Jurkat, Clone E6-1 (cell line): ENCODE measurements at regions not wholly inside any gene's neighbourhood (a gene's known extent, or its start where the extent isn't known, plus 50 kb on each side); places are given as distances from the start of the nearest gene placed in this dataset.
"Not testable (repeated sequence)": the region's sequence is repeated elsewhere in the genome, so short reads cannot be mapped to it uniquely, and the experiment has no call there.

Experiments used
- DNase-seq: peaks from one replicate; pipeline ENCODE4 v3.0.0-alpha.2; 2011; ENCODE audit warnings: low read depth, low spot score
- H3K4me3 ChIP-seq: 2 replicates; pipeline ENCODE4 v1.5.1; 2011; ENCODE audit warnings: mild to moderate bottlenecking, low read length, control low read depth, moderate library complexity

DNA sequence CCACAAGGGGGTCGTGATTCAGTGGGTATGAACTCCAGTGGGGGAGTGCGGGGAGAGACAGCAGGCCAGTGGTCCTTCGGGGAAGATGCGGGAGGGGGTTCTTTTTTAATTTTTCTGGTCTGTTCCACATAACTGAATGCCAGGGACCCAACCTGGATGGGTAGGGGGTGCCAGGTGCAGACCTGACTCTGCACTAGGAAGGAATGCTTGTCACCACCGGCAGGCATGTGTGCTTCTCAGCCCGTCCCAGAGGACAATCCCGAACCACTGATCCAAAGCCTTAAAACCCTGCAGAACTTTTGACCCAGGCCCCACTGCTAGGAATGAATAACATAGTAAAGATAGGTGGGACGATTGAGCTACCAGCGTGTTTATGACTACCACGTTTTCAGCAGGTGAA lies 72.0 kb downstream of the DIO3 start:
- no peak overlapping the region for H3K4me3 ChIP-seq
- DNase-seq: no peak

DNA sequence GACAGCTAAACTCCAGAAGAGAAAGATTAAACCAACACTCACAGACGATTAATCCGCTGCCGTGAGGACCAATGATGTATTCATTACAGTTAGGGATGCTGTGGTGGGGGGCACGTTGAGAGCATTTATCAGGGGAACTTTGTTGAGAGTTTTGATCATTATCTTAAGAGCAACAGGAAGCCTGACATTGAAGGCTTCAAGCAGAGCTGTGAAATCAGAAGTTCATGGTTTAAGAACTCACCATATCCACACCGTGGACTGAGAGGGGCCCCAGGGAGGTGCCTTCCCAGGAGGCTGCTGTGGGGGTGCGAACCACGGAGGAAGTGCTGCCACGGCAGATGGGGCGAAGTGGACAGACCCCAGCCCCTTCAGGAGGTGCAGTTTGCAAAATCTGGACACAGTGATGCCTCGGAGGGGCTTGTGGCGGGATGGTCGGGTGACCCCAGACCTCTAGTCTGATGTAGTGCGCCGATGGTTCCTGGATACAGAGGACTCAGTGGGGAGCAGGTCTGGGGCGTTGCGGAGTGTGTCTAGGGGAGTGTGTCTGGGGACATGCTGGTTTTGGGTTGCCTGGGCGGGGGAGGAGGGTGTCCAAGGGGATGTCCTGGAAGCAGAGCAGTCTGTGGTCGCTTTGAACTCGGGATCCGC lies 73.0 kb downstream of the DIO3 start:
- H3K4me3 ChIP-seq: no peak overlapping the region
- DNase-seq: peak; percentile 16

DNA sequence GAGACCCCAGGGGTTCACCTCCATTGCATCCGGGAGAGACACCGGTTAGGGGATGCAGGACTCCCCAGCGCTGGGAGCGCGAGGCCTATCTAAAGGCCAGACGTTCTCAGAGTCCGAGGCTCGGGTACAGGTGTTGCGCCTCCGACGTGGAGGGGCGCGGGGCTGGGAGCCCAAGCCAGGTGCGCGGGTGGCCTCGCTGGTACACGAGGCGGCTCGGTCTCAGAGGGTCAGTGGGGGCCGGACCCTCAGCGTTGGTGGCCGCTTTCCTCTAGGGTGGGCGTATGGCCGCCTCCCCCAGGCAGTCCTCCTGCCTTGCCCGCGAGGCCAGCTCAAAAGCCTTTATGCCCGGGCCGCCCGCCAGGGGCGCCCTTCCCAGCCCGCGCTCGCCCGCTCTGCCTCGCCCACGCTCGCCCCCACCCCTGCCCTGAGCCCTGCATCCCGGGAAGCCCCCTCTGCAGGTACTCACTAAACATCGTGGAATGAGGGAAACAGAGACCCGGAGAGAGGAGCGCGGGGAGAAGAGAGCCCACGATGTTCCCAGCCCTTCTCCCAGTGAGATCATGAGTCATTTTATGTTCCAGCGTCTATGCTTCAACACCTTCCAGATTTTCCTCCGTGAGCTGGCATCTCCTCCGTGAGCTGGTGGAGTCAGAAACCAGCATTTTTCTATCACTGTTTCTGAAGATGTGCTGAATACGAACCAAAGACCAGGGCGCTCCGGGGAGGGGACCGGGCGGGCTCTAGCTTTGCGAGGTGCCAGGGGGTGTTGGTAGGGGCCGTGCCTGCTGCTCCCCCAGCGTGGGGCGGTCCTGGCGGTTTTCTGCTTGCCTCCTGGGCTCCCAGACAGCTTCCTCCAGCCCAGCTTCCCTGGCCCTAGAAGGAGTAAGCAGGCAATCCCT lies 73.8 kb downstream of the DIO3 start:
- no peak overlapping the region for H3K4me3 ChIP-seq
- no peak for DNase-seq

DNA sequence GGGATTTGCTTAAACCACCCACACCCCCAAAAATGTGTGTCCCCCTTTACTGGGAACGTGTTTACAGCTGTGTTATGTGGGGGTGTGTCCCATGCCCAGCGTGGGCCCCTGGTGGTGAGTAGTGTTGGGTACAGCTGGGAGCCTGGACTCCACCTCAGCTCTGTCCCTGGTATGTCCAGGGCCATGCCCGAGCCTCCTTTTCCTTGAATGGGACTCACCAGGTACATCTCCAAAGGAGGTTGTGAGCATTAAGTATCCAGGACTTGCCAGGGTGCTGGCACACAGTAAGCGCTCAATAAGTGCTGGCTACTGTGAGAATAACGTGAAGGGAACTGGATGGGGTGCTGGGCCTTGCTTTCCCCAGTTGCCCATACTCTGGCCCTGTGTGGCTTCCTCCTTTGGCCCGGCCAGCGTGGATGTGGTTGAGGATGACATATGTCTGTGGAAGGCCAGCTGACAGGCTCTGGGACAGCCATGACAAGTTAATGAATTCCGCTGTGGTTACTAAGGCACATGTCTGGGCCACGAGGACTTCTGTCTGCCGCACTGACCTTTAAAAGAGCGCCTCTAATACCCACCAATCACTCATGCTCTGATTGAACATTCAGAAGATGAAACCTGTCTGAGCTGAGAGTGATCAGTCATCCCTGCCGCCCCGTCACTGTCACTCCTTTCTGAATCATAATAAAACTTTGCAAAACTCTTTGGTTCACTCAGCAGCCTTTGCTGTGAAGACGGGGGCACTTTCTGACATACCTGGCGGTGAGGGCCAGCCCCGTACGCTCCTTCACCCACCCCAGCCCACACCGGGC lies 74.7 kb downstream of the DIO3 start:
- no peak overlapping the region for H3K4me3 ChIP-seq
- DNase-seq: no peak

DNA sequence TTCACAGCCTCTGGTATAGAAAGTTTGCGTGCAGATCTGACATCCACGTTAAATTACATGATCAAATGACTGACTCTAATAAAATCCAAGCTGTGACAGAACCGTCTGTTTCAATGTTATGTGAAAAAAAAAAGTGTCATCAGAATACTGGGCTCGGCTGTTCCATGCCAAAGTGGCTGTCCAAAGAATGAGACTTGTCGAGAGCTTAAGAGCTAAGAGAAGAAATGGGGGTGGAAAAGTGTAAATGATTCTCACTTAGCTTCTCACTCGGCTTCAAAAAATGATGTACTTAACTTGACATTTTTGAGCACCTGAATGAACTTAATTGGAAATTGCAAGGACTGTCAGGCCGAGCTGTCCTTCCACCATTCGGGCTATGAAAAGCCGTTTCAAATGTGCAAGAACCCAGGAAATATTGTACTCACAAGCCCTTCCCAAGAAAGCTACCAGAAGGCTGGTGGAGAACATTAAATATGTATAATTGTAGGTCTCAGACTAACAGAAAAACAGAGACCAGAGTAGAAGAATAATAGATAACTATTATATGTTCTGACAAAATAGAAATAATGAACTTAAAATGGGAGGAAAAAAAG lies 78.0 kb downstream of the DIO3 start:
- H3K4me3 ChIP-seq: no peak overlapping the region
- no peak for DNase-seq

DNA sequence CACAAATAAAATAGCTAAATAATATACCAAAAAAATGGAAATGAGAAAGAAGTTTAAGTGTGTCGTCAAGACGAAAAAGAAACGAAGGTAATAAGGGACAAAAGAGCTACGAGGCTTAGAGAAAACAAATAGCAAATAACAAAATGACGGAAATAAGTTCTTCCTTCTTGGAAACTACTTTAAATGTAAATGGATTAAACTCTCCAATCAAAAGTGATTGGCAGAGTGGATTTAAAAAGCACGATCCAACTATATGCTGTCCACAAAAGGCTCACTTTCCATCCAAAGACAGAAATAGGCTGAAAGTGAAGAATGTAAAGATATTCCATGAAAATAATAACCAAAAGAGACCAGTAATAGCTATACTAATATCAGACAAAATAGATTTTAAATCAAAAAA lies 82.4 kb downstream of the DIO3 start:
- no peak for DNase-seq
- H3K4me3 ChIP-seq: no peak overlapping the region

DNA sequence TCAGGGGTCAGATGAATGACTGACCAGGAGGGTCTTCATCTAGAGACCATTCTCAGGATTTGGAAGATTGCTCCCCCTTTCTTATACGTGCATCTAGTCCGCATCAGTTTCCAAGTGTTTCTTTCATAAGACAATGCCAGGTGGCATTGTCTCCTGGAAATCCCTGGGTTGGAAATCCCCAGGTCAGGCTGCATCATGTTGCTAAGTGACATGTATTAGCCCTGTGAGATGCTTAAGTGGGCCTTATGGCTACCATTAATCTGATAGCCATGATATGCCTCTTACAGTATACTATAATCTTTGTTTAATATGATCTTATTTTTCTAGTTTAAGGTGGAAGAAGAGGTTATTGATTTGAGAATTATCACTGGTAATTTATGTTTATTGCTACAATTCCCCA lies 92.8 kb downstream of the DIO3 start:
- no peak for DNase-seq
- H3K4me3 ChIP-seq: no peak overlapping the region

DNA sequence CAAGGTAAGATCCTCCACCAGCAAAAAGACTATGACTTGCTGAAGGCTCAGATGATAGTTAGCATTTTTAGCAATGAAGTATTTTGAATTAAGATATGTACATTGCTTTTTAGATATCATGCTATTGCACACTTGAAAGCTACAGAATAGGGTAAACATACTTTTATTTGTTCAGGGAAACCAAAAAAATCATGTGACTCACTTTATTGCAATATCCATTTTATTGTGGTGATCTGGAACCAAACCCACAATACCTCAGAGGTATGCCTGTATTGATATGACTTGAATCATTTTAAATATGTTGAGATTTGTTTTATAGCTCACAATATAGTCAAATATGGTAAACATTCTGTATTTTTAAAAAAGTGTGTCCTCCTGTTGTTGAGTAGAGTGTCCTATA lies 96.1 kb downstream of the DIO3 start:
- no peak overlapping the region for H3K4me3 ChIP-seq
- no peak for DNase-seq

DNA sequence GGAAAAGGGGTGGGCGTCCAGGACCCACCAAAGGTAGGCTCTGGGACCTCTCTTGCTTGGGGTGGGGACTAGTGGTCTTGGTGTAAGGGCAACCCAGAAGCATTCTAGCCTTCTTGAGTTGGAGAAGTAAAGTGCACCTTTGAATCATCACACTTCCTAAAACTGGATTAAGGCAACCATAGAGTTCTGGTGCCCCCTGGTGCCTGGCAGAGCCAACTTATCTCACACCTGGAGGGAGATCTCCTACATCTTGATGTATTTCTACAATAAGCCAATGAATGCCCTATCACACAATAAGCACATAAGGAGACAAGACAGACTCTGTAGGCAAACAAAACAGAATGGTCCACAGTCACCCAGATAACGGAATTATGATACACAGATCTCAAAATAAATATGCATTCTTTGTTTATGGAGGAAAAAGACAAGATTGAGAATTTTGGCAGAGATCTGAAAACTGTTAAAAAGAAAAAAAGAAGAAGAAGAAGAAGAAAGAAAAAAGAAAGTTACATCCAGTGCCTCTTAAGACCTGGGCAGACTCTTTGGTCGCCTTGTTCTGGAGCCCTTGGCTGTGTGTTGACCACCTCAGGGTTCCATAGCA lies 95.9 kb upstream of the PPP2R5C start:
- peak; percentile 62 for DNase-seq
- no peak overlapping the region for H3K4me3 ChIP-seq

DNA sequence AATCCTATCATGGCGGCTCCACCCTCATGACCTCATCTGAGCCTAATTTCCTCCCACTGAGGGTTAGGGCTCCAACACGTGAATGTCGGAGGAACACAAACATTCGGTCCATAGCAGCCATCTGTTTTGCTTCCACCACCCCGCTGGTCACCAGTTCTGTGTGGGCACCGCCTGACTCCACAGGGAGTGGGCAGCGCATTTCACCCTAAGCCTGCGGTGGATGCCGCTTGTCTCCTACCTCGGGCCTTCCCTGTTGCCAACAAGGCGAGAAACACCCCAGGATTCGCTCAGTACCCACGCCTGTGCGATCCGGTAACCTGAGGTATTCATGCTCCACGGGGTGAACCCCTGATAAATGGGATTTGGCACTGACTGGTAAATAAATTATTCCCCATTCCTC lies 95.2 kb upstream of the PPP2R5C start:
- no peak overlapping the region for H3K4me3 ChIP-seq
- no peak for DNase-seq

DNA sequence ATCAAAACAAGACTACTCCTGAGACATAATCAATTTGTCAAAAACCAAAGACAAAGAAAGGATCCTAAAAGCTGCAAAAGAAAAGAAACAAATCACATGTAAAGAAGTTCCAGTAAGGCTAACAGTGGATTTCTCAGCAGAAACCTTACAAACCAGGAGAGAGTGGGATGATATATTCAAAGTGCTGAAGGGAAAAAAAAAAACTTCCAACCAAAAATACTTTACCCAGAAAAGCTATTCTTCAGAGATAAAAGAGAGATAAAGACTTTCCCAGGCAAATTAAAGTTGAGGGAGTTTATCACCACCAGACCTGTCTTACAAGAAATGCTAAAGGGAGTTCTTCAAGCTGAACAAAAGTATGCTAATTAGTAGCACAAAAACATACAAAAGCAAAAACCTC lies 91.9 kb upstream of the PPP2R5C start:
- no peak overlapping the region for H3K4me3 ChIP-seq
- DNase-seq: no peak

DNA sequence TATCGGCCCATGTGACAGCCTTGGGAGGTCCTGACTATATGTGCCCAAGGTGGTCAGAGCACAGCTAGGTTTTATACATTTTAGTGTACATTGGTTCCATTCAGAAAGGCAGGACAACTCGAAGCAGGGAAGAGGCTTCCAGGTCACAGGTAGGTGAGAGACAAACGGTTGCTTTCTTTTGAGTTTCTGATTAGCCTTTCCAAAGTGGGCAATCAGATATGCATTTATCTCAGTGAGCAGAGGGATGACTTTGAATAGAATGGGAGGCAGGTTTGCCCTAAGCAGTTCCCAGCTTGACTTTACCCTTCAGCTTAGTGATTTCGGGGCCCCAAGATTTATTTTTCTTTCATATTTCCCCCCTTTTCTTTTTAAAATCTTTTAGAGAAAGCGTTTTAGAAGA lies 87.6 kb upstream of the PPP2R5C start:
- DNase-seq: no peak
- H3K4me3 ChIP-seq: no peak overlapping the region

DNA sequence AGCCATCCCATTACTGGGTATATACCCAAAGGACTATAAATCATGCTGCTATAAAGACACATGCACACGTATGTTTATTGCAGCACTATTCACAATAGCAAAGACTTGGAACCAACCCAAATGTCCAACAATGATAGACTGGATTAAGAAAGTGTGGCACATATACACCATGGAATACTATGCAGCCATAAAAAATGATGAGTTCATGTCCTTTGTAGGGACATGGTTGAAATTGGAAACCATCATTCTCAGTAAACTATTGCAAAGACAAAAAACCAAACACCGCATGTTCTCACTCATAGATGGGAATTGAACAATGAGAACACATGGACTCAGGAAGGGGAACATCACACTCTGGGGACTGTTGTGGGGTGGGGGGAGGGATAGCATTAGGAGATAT lies 85.7 kb upstream of the PPP2R5C start:
- not testable (repeated sequence) for H3K4me3 ChIP-seq, DNase-seq

DNA sequence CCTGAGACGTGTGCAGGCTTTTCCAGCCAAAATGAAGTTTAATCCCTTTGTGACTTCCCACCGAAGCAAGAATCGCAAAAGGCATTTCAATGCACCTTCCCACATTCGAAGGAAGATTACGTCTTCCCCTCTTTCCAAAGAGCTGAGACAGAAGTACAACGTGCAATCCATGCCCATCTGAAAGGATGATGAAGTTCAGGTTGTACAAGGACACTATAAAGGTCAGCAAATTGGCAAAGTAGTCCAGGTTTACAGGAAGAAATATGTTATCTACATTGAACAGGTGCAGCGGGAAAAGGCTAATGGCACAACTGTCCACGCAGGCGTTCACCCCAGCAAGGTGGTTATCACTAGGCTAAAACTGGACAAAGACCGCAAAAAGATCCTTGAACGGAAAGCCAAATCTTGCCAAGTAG lies 83.6 kb upstream of the PPP2R5C start:
- not testable (repeated sequence) for DNase-seq, H3K4me3 ChIP-seq

DNA sequence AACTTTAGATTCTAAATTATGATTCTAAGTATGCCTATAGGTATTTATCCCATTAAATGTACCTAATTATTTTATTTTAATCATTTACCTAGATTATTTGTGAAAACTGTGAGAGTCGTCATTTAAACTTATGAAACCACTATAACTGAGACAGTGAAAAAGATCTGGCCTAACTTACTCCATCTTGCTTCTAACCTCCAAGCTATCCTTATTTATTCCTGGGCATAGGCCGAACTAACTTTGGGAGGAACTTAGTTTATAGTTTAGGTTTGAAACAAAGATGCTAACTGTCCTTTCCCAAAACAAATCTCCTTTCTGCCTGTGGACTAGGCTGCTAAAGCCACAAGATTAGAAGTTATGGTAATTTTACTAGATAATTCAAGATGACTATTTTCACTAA lies 79.7 kb upstream of the PPP2R5C start:
- H3K4me3 ChIP-seq: no peak overlapping the region
- DNase-seq: no peak

DNA sequence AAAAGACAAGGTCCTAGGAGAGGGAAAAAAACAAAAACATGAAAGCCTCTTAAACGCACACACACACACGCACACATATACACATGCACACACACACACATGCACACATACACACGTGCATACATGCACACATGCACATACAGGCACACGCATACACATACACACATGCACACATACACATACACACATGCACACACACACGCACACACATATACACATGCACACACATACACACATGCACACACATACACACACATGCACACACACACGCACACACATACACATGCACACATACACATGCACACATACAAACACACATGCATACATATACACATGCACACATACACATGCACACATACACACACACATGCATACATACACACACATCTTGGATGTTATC lies 78.1 kb upstream of the PPP2R5C start:
- DNase-seq: no peak
- H3K4me3 ChIP-seq: no peak overlapping the region

DNA sequence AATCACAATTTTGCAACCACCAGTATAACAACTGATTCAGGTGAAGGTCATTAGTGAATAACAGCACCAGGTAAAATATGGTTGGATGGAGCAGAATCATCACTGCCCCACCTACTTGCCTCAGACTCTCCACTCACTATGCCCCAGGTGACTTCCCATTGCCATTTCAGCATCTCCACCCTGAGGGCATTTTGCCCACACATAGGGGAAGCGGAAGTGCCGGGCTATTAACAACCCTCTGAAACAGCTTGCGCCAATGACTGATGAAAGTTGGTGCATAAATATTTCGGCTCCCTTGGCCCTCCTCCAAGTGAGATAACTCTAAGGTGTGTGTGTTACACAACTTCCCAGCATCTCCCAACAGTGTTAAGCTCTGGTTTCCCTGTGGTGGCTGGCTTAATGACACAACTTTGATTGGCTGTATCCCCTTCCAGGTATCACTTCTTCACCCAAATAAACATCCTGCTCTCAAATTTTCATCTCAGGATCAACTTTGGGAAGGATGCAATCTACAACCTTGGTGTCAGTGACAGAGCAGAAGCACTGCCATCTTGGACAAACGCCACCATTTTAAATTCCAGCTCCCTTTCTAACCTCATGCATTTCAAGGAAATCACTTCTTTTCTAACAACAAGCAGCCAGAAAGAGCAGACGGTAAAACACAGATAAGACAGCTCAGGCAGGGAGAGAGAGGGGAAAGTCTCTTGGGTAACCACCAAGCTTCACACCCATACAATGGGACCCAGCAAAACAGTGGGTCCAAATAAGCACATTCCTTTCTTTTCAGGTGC lies 73.6 kb upstream of the PPP2R5C start:
- no peak overlapping the region for H3K4me3 ChIP-seq
- DNase-seq: no peak

DNA sequence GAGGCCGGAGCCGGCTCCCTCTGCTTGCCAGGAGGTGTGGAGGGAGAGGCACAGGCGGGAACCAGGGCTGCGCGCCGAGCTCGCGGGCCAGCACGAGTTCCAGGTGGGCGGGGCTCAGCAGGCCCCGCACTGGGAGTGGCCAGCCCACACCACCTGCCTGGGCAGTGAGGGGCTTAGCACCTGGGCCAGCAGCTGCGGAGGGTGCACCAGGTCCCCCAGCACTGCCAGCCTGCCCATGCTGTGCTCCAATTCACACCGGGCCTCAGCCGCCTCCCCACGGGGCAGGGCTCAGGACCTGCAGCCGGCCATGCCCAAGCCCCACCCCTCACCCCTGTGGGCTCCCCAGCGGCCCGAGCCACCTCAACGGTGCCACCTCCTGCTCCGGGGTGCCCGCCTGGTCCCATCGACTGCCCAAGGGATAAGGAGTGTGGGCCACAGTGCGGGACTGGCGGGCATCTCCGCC lies 72.4 kb upstream of the PPP2R5C start:
- H3K4me3 ChIP-seq: no peak overlapping the region
- DNase-seq: no peak
